Endothelial cell of umbilical vein (primary cell): ENCODE measurements at regions not wholly inside any gene's neighbourhood (a gene's known extent, or its start where the extent isn't known, plus 50 kb on each side); places are given as distances from the start of the nearest gene placed in this dataset.

Source experiments
- CTCF ChIP-seq, 2 donors: IDR thresholded peaks; 1 replicate in 1 of 2; 2 replicates in 1 of 2; pipeline ENCODE4 v1.5.1; 2011; ENCODE audit warnings: low read length in 2 of 2, mild to moderate bottlenecking in 2 of 2, moderate library complexity in 2 of 2, control low read depth in 1 of 2, inconsistent platforms in 1 of 2, low read depth in 1 of 2; ENCODE audit not compliant: insufficient read depth in 1 of 2; ENCODE audit errors: extremely low read depth in 1 of 2
- EZH2 ChIP-seq: IDR thresholded peaks from 2 replicates; pipeline ENCODE4 v1.6.1; 2012; ENCODE audit warnings: borderline replicate concordance, low read depth, mild to moderate bottlenecking, moderate library complexity, low read length, inconsistent platforms; ENCODE audit not compliant: severe bottlenecking
- FOS ChIP-seq: IDR thresholded peaks from 2 replicates; pipeline ENCODE4 v1.6.1; 2011; ENCODE audit warnings: mild to moderate bottlenecking, low read length, moderate library complexity, borderline replicate concordance; ENCODE audit not compliant: insufficient read depth
- GATA2 ChIP-seq: IDR thresholded peaks from 2 replicates; pipeline ENCODE4 v1.7.0; 2011; ENCODE audit warnings: low read depth, mild to moderate bottlenecking, moderate library complexity, mixed read lengths, low read length; ENCODE audit not compliant: insufficient read length, insufficient read depth
- JUN ChIP-seq: IDR thresholded peaks from 2 replicates; pipeline ENCODE4 v1.6.1; 2011; ENCODE audit warnings: borderline replicate concordance, low read depth; ENCODE audit not compliant: insufficient read length, insufficient read depth
- MAX ChIP-seq: IDR thresholded peaks from 2 replicates; pipeline ENCODE4 v1.6.1; 2011; ENCODE audit not compliant: insufficient read depth, insufficient read length
- MYC ChIP-seq: IDR thresholded peaks from one replicate; pipeline ENCODE4 v1.6.1; 2011; ENCODE audit warnings: mild to moderate bottlenecking, low read depth, low read length
- POLR2A ChIP-seq: IDR thresholded peaks from 2 replicates; pipeline ENCODE4 v1.6.1; 2012; ENCODE audit warnings: low read depth, mild to moderate bottlenecking, control low read depth, low read length
- POLR2AphosphoS5 ChIP-seq: IDR thresholded peaks from 2 replicates; pipeline ENCODE4 v1.6.1; 2012; ENCODE audit warnings: low read depth, mild to moderate bottlenecking, control low read depth, low read length, moderate library complexity; ENCODE audit not compliant: insufficient read depth

- TF ChIP-seq CTCF (IDR thresholded peaks at IDR 0.05; ENCODE audit: extremely low read depth in 1 of 2, insufficient read depth in 1 of 2, low read depth in 1 of 2, low read length in 2 of 2) (no peak), POLR2AphosphoS5 (no peak), POLR2A (no peak), JUN (no peak), MAX (no peak), FOS (no peak), EZH2 (no peak), MYC (no peak), GATA2 (no peak)
Observed at GRCh38 chr6:141288947-141289346, 843.8 kb upstream of the GJE1 start.
